ENCODE measurements at regions not wholly inside any gene's neighbourhood (a gene's known extent, or its start where the extent isn't known, plus 50 kb on each side); places are given as distances from the start of the nearest gene placed in this dataset.

DNA sequence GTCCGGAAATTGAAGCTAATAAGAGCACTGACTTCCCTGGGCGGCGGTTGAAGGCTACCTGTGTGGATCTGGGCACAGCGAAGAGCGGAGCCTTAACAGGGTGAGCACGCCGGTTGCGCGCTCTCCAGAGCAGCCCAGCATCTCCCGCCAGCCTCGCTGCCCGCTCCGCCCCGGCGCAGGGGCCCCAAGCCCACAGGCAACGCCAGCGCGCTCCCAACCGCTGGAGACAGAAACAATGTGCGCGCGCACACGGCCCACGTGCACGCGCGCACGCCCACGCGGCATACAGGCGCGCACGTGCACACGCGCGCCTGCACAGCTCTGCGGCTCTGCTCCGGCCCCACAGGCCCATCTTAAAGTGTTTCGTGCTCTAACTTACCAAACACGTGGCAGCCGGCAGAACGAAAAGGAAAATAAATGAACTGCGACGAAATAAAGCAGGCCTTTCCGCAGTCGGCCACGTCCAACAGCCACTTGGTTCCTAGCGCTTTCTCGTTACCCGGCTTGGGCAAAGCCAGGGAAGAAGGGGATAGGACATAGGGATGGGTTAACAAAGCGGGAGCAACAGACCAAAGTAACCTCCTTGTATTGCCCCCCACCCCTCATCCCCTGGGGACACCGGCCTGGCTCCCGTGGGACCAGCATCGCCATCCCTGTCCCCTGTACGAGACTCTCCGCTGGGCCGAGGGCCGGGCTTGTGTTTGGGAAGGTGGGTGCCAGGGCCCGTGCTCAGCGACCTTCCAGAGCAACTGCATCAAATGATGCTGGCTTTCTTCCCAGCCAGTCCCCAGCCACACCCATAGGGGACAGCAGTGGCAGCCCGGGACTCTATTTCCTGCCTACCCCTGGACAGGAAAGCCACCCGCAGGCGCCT lies 203.7 kb downstream of the ABHD5 start:
- peaks cover 0 to 9% (median 0%) of the 10 kb centered on the region in 11 experiments; a peak in 2 of 22 replicates for H3K27me3 ChIP-seq
- TF ChIP-seq Cebpa-rat (IDR thresholded peaks at IDR 0.05), result no peak
- H3K4me1 ChIP-seq, result peaks cover 30 to 35% (median 32%) of the 10 kb centered on the region in 10 experiments
- H3K4me2 ChIP-seq, result peak overlapping the region; percentile 75 to 96 (median 86)
- no peaks in the 10 kb centered on the region for H4K20me1 ChIP-seq
- H3K27ac ChIP-seq, result peak overlapping the region in 9 of 11 experiments; percentile 36 to 80 (median 70); a peak in 17 of 22 replicates
- H3K36me3 ChIP-seq, result no peaks in the 10 kb centered on the region
- H3K9me3 ChIP-seq (replicated peaks in 1 of 11), result peaks cover 0 to 17% (median 8%) of the 10 kb centered on the region in 11 experiments; a peak in 9 of 22 replicates
- H3K4me3 ChIP-seq, result peak overlapping the region; percentile 44 to 66 (median 56)
- H3K9ac ChIP-seq, result peak overlapping the region; percentile 31 to 79 (median 66); a peak in 21 of 22 replicates

DNA sequence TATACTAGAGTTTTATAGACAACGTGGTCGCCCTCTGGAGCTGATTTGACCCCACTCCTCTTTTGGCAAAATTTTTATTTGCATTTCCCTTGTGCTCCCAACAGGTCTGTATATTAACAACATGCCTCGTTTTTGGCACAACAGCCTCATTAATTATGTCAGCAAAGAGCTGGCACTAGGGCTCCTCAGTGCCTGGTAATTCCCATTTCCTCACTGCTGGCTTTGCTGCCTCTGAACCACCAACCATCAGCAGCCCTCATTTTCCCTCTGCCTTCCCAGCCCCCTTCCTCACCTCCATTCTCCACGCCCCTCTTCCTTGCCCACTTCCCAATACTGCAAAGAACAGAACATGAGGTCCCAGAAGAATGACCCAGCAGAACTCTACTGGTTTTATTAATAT lies 204.8 kb downstream of the ABHD5 start:
- no peak for TF ChIP-seq Cebpa-rat (IDR thresholded peaks at IDR 0.05)
- Histone ChIP-seq H3K4me1 (peaks cover 30 to 35% (median 32%) of the 10 kb centered on the region in 10 experiments), H3K9ac (no peak overlapping the region), H3K4me3 (no peak overlapping the region), H4K20me1 (no peaks in the 10 kb centered on the region), H3K27me3 (peaks cover 0 to 9% (median 0%) of the 10 kb centered on the region in 11 experiments; a peak in 2 of 22 replicates), H3K36me3 (no peaks in the 10 kb centered on the region), H3K27ac (no peak overlapping the region), H3K4me2 (no peak overlapping the region), H3K9me3 (replicated peaks in 1 of 11) (peaks cover 0 to 22% (median 11%) of the 10 kb centered on the region in 11 experiments; a peak in 13 of 22 replicates)

DNA sequence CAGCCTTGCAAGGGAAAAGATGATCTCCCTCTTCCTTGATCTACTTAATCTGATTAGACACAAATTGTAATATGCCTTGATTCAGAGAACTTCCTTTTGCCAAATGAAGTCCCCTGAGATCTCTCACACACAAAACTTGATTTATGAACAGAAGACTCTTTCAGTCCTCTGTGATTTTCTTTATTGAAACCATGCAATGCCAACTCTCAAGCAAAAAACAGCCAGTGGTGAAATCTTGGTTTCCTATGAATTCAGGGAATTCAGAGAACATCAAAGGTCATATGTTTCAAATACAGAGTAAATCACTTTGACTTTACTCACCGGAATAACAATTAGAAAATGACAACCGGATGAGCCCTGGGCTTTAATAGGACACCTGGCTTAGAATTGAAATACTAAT lies 211.7 kb downstream of the ABHD5 start:
- TF ChIP-seq Cebpa-rat (IDR thresholded peaks at IDR 0.05), result no peak
- Histone ChIP-seq H3K4me3 (no peak overlapping the region), H3K27ac (no peak overlapping the region), H3K27me3 (no peaks in the 10 kb centered on the region), H3K9ac (no peak overlapping the region), H3K4me1 (peaks cover 12 to 24% (median 19%) of the 10 kb centered on the region in 10 experiments), H4K20me1 (no peaks in the 10 kb centered on the region), H3K4me2 (no peak overlapping the region), H3K36me3 (no peaks in the 10 kb centered on the region), H3K9me3 (replicated peaks in 1 of 11) (peaks cover 0 to 12% (median 0%) of the 10 kb centered on the region in 11 experiments; a peak in 8 of 22 replicates)

DNA sequence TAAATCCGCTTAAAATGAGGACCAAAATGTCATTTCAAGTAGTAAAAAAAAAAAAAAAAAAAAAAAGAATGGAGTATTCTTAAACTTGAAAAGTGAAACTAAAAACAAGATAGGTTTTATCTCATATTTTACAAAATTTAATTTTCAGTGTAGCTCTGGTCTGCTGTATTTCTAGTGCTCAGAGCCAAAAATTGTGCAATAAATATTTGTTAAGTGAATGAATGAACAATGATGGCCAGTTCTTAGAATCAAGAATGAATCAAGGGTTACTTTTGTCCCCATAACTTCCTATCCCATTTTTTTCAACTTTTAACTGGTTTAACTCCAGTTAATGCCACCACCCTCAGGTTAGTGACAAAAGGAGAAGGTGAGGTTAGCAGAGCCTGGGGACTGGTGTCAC lies 214.4 kb downstream of the ABHD5 start:
- Histone ChIP-seq H3K9ac (no peak overlapping the region), H3K4me1 (peaks cover 24 to 51% (median 32%) of the 10 kb centered on the region in 10 experiments), H3K9me3 (replicated peaks in 1 of 11) (peaks cover 0 to 9% (median 0%) of the 10 kb centered on the region in 11 experiments; a peak in 8 of 22 replicates), H3K4me3 (no peak overlapping the region), H3K27me3 (no peaks in the 10 kb centered on the region), H3K27ac (no peak overlapping the region), H4K20me1 (no peaks in the 10 kb centered on the region), H3K4me2 (peak overlapping the region in 4 of 11 experiments; percentile 79 to 97 (median 94); a peak in 3 of 22 replicates), H3K36me3 (no peaks in the 10 kb centered on the region)
- no peak for TF ChIP-seq Cebpa-rat (IDR thresholded peaks at IDR 0.05)

DNA sequence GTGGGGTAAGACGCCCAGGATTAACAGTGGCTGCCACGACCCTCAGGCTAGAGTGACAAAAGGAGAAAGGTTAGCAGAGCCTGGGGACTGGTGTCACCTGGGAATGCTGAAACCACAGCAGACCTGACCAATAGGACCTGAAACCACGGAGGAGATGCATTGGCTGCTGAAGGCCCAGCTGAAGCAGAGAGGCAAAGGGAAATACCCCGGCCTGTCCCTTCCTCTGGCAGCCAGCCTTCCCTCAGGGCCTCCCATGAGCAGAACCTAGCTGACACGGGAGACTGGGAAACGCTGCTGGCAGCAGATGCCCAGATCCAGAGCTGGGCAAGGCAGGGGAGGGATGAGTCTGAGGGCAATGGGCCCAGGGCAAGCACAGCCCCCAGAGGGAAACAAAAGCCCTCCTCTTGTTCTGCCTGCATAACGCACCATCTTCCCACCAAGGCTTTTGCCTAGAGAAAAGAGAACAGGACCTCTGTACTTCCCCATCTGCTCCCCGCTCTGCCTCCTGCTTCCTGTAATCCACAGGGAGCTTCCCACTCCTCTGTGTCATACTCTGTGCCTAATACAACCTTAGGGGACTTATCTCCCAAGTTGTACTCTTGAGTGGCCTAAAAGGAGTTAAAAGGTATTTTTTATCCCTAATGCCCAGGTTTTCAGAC lies 216.2 kb downstream of the ABHD5 start:
- peak overlapping the region; percentile 4 to 63 (median 45); a peak in 18 of 22 replicates for H3K9ac ChIP-seq
- H3K4me3 ChIP-seq, result peak overlapping the region in 5 of 10 experiments; percentile 9 to 47 (median 18); a peak in 4 of 20 replicates
- TF ChIP-seq Cebpa-rat (IDR thresholded peaks at IDR 0.05), result no peak
- peaks cover 24 to 64% (median 36%) of the 10 kb centered on the region in 10 experiments for H3K4me1 ChIP-seq
- H3K4me2 ChIP-seq, result peak overlapping the region; percentile 70 to 97 (median 92)
- peak overlapping the region in 10 of 11 experiments; percentile 56 to 80 (median 72); a peak in 21 of 22 replicates for H3K27ac ChIP-seq
- H3K36me3 ChIP-seq, result no peaks in the 10 kb centered on the region
- H3K27me3 ChIP-seq, result no peaks in the 10 kb centered on the region
- no peaks in the 10 kb centered on the region for H3K9me3 ChIP-seq (replicated peaks in 1 of 11)
- no peaks in the 10 kb centered on the region for H4K20me1 ChIP-seq

DNA sequence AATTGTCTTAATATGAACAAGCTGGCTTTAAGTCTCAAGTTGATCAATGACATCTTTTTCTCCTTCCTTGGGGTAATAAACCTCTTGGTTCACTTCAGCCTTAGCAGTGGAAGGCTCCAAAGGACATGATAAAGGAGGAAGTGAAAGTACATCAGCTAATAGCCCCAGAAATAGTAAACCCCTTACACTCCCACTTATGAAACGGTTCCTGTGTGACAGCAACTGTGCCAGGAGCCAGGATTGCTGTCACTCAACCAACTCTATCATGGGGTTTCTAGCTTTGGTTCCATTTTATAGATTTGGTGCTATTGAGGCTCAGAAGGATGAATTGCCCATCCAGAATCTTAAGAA lies 216.7 kb downstream of the ABHD5 start:
- peak overlapping the region in 10 of 11 experiments; percentile 56 to 80 (median 72); a peak in 21 of 22 replicates for H3K27ac ChIP-seq
- H3K9me3 ChIP-seq (replicated peaks in 1 of 11), result no peaks in the 10 kb centered on the region
- TF ChIP-seq Cebpa-rat (IDR thresholded peaks at IDR 0.05), result peak in 1 of 11 experiments; percentile 41; a peak in 1 of 22 replicates
- H4K20me1 ChIP-seq, result no peaks in the 10 kb centered on the region
- peak overlapping the region in 8 of 11 experiments; percentile 32 to 63 (median 51); a peak in 13 of 22 replicates for H3K9ac ChIP-seq
- H3K4me2 ChIP-seq, result peak overlapping the region; percentile 70 to 97 (median 92)
- peaks cover 24 to 64% (median 36%) of the 10 kb centered on the region in 10 experiments for H3K4me1 ChIP-seq
- no peaks in the 10 kb centered on the region for H3K27me3 ChIP-seq
- no peak overlapping the region for H3K4me3 ChIP-seq
- no peaks in the 10 kb centered on the region for H3K36me3 ChIP-seq

DNA sequence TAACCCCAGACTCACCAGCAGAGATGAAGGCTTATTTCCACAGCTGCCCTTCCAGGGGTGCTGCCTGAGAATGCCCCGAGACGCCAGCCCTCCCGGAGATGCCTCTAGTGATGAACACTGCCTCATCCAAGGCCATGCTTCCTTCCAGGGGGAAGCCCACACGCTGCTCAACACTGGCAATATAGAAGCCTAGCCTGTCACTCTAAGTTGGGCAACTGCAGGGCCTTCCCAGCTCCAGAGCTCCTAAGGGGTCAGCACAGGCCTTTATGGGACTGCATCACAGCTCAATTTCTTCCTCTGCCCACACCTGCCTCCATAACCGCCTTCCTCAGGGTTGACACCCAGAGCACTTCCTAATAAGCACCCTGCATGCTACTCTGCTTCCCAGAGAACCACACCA lies 217.7 kb downstream of the ABHD5 start:
- Histone ChIP-seq H3K36me3 (no peaks in the 10 kb centered on the region), H3K4me3 (no peak overlapping the region), H3K9ac (no peak overlapping the region), H3K4me2 (peak overlapping the region in 10 of 11 experiments; percentile 70 to 97 (median 93); a peak in 15 of 22 replicates), H3K27ac (peak overlapping the region in 5 of 11 experiments; percentile 1 to 73 (median 34); a peak in 5 of 22 replicates), H4K20me1 (no peaks in the 10 kb centered on the region), H3K27me3 (no peaks in the 10 kb centered on the region), H3K9me3 (replicated peaks in 1 of 11) (peaks cover 0 to 10% (median 0%) of the 10 kb centered on the region in 11 experiments; a peak in 6 of 22 replicates), H3K4me1 (peaks cover 24 to 72% (median 38%) of the 10 kb centered on the region in 10 experiments)
- no peak for TF ChIP-seq Cebpa-rat (IDR thresholded peaks at IDR 0.05)

DNA sequence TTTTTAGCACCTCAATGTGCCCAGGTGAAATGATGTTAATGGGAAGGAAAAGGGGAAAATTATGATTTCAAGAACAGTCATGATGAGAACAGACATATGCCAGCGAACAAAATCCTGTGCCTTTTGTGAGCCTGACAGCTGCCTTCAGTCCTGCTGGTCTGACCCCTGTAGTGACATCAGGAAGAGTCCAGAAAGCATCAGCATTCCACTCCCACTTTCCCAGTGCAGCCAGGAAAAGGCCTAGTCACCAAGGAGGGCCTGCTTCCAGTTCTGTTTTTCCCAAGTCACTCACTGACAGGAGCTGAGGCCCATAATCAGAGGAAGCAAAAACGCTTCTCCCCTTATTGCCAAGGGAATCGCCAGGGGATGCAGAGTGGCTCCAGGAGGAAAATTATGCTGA lies 218.4 kb downstream of the ABHD5 start:
- no peak for TF ChIP-seq Cebpa-rat (IDR thresholded peaks at IDR 0.05)
- no peaks in the 10 kb centered on the region for H3K36me3 ChIP-seq
- peaks cover 24 to 79% (median 44%) of the 10 kb centered on the region in 10 experiments for H3K4me1 ChIP-seq
- no peak overlapping the region for H3K4me3 ChIP-seq
- H3K27ac ChIP-seq, result no peak overlapping the region
- H4K20me1 ChIP-seq, result no peaks in the 10 kb centered on the region
- H3K27me3 ChIP-seq, result no peaks in the 10 kb centered on the region
- peaks cover 0 to 17% (median 6%) of the 10 kb centered on the region in 11 experiments; a peak in 8 of 22 replicates for H3K9me3 ChIP-seq (replicated peaks in 1 of 11)
- peak overlapping the region in 3 of 11 experiments; percentile 79 to 97 (median 95); a peak in 6 of 22 replicates for H3K4me2 ChIP-seq
- no peak overlapping the region for H3K9ac ChIP-seq

Measured in BLaER1 treated with 17β-estradiol and CSF1 and Interleukin-3, amounts not matched to agents 10 nM and 100 nM (cell line).